ENCODE measurements at regions not wholly inside any gene's neighbourhood (a gene's known extent, or its start where the extent isn't known, plus 50 kb on each side); places are given as distances from the start of the nearest gene placed in this dataset.

DNA sequence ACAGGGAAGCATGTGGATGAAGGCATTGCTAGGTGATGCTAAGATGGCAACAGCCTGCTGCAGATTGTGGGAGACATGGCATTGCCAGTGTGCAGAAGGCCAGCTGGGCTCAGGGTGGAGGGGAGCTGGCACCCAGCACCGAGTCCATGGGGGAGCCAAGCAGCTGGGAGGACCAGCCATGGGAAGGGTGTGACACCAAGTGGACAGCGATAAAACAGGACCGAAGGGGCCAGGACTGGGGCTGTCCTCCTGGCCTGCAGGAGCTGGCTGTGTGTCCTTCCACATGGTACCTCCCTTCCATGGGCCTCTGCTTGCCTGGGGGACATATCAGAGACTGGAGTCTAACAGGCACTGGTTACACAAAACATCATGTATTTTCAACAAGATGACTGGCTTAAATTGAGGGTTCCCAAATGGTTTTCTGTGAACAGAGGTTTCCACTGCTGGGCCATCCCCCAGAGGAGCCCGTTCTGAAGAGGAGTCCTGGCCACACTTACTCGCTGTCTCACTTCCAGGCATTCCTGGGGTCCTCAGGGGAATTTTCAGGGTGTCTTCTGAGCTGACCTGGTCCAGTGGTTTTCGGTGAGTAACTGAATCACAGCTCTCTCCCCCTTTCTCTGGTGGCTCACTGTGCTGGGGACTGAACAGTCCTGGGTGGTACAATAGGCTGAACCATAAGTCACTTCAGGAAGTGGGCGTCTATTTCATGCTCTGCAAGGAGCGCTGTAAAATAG, 60.4 kb upstream of the TNP1 start:
- TF ChIP-seq CTCF (IDR thresholded peaks at IDR 0.05) (no peak), POLR2AphosphoS5 (IDR thresholded peaks at IDR 0.05; ENCODE audit: low read depth, low read length) (no peak), SIN3A (IDR thresholded peaks at IDR 0.05; ENCODE audit: borderline replicate concordance, insufficient read depth, low read depth, low read length) (no peak), REST (IDR thresholded peaks at IDR 0.05; ENCODE audit: insufficient read depth in 1 of 2, low read depth in 2 of 2, low read length in 1 of 2) (no peak), TCF7L2 (IDR thresholded peaks at IDR 0.05; ENCODE audit: low read depth, low read length) (no peak)

Data from Panc1 (cell line).